SK-N-SH treated with all-trans-retinoic acid at 6 μM for 48 hours (cell line): ENCODE measurements at regions not wholly inside any gene's neighbourhood (a gene's known extent, or its start where the extent isn't known, plus 50 kb on each side); places are given as distances from the start of the nearest gene placed in this dataset.

ENCODE experiments used
- ATAC-seq: fragments of 200-7000 bp; cut with Tn5 transposase; 3 replicates; pipeline ENCODE4 v1.9.1; 2020; ENCODE audit warnings: mild to moderate bottlenecking, moderate library complexity
- ARNTL ChIP-seq: fragments of 450-650 bp; formaldehyde crosslinking; IDR thresholded peaks from 2 replicates; pipeline ENCODE4 v1.5.0; 2020; ENCODE audit warnings: low read depth, mild to moderate bottlenecking, moderate library complexity, borderline replicate concordance
- BACH2 ChIP-seq: fragments of 250-450 bp; sonication (Bioruptor Pico); IDR thresholded peaks from 2 replicates; pipeline ENCODE4 v1.9.0; 2021; ENCODE audit warnings: mild to moderate bottlenecking, borderline replicate concordance
- CREB5 ChIP-seq: fragments of 250-450 bp; sonication (Bioruptor Pico); IDR thresholded peaks from 2 replicates; pipeline ENCODE4 v1.5.1; 2020; ENCODE audit warnings: low read depth, mild to moderate bottlenecking, moderate library complexity
- CSDC2 ChIP-seq: fragments of 250-450 bp; sonication (Bioruptor Pico); IDR thresholded peaks from 2 replicates; pipeline ENCODE4 v1.5.0; 2020; ENCODE audit warnings: mild to moderate bottlenecking, moderate library complexity
- ESRRG ChIP-seq: fragments of 250-450 bp; sonication (Bioruptor Pico); IDR thresholded peaks from 2 replicates; pipeline ENCODE4 v1.6.1; 2021; ENCODE audit warnings: mild to moderate bottlenecking
- GLIS3 ChIP-seq: fragments of 250-450 bp; sonication (Bioruptor Pico); IDR thresholded peaks from 2 replicates; pipeline ENCODE4 v1.5.0; 2020; ENCODE audit warnings: mild to moderate bottlenecking, moderate library complexity
- ISL1 ChIP-seq: fragments of 250-450 bp; sonication (Bioruptor Pico); IDR thresholded peaks from 2 replicates; pipeline ENCODE4 v2.1.2; 2022; ENCODE audit warnings: mild to moderate bottlenecking, moderate library complexity
- OSR1 ChIP-seq: fragments of 250-450 bp; sonication (Bioruptor Pico); IDR thresholded peaks from 2 replicates; pipeline ENCODE4 v1.8.0; 2022; ENCODE audit warnings: moderate library complexity, mild to moderate bottlenecking, inconsistent platforms
- POU6F1 ChIP-seq: fragments of 250-450 bp; sonication (Bioruptor Pico); IDR thresholded peaks from 2 replicates; pipeline ENCODE4 v1.8.0; 2021; ENCODE audit warnings: low read depth, mild to moderate bottlenecking, moderate library complexity, borderline replicate concordance
- PPARA ChIP-seq: fragments of 250-450 bp; sonication (Bioruptor Pico); IDR thresholded peaks from 2 replicates; pipeline ENCODE4 v1.5.0; 2020; ENCODE audit warnings: mild to moderate bottlenecking, borderline replicate concordance
- SNAI2 ChIP-seq: fragments of 250-450 bp; sonication (Bioruptor Pico); IDR thresholded peaks from 2 replicates; pipeline ENCODE4 v1.5.0; 2020; ENCODE audit warnings: mild to moderate bottlenecking, moderate library complexity
- TCF4 ChIP-seq: fragments of 250-450 bp; sonication (Bioruptor Pico); IDR thresholded peaks from 2 replicates; pipeline ENCODE4 v1.8.0; 2021; ENCODE audit warnings: mild to moderate bottlenecking, moderate library complexity, borderline replicate concordance
- TOX ChIP-seq: fragments of 250-450 bp; sonication (Bioruptor Pico); IDR thresholded peaks from 2 replicates; pipeline ENCODE4 v1.8.0; 2021; ENCODE audit warnings: mild to moderate bottlenecking, moderate library complexity, borderline replicate concordance
- ZC3H10 ChIP-seq: fragments of 250-450 bp; sonication (Bioruptor Pico); IDR thresholded peaks from 2 replicates; pipeline ENCODE4 v1.5.1; 2021; ENCODE audit warnings: mild to moderate bottlenecking, moderate library complexity
- ZFP3 ChIP-seq: fragments of 250-450 bp; sonication (Bioruptor Pico); IDR thresholded peaks from 2 replicates; pipeline ENCODE4 v1.5.0; 2020; ENCODE audit warnings: mild to moderate bottlenecking, moderate library complexity
- ZFP30 ChIP-seq: fragments of 450-650 bp; formaldehyde crosslinking; IDR thresholded peaks from 2 replicates; pipeline ENCODE4 v1.5.0; 2022; ENCODE audit warnings: mild to moderate bottlenecking, moderate library complexity
- ZNF565 ChIP-seq: fragments of 450-650 bp; formaldehyde crosslinking; conservative IDR thresholded peaks from 2 replicates; pipeline ENCODE4 v1.5.0; 2020; ENCODE audit warnings: low read depth, mild to moderate bottlenecking, moderate library complexity
- ZNF70 ChIP-seq: fragments of 450-650 bp; formaldehyde crosslinking; IDR thresholded peaks from 2 replicates; pipeline ENCODE4 v1.5.0; 2020; ENCODE audit warnings: mild to moderate bottlenecking, moderate library complexity
- ZNF8 ChIP-seq: fragments of 450-650 bp; formaldehyde crosslinking; IDR thresholded peaks from 2 replicates; pipeline ENCODE4 v1.5.0; 2020; ENCODE audit warnings: mild to moderate bottlenecking, moderate library complexity
- TF ChIP-seq, protein P1 (sequence below): fragments of 250-450 bp; sonication (Bioruptor Pico); IDR thresholded peaks from 2 replicates; pipeline ENCODE4 v1.8.0; 2020; ENCODE audit warnings: mild to moderate bottlenecking, moderate library complexity, borderline replicate concordance
- TF ChIP-seq, protein P2 (sequence below): fragments of 250-450 bp; sonication (Bioruptor Pico); IDR thresholded peaks from 2 replicates; pipeline ENCODE4 v1.5.1; 2021; ENCODE audit warnings: mild to moderate bottlenecking, moderate library complexity
- TF ChIP-seq, protein P3 (sequence below): fragments of 250-450 bp; sonication (Bioruptor Pico); IDR thresholded peaks from 2 replicates; pipeline ENCODE4 v1.5.0; 2020; ENCODE audit warnings: mild to moderate bottlenecking, moderate library complexity

DNA sequence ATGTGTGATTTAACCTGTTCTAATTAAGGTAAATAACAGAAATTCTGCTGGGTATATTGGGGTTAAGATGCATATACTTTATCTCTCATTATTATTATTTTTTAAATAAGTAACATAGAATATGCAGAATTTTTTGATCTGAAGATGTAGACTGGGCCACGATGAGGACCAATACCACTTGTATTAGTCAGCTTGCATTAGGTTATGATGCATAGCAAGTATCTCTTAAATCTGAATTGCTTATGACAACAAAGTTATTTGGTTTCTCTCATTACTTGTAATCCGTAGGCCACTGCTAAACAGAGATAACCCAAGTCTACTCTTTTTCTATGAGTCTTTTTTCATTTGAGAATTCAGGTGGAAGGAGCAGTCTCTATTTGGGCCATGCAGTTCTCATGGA, 145.5 kb upstream of the NOVA1 start (continued):
- TF ChIP-seq, protein P1, sequence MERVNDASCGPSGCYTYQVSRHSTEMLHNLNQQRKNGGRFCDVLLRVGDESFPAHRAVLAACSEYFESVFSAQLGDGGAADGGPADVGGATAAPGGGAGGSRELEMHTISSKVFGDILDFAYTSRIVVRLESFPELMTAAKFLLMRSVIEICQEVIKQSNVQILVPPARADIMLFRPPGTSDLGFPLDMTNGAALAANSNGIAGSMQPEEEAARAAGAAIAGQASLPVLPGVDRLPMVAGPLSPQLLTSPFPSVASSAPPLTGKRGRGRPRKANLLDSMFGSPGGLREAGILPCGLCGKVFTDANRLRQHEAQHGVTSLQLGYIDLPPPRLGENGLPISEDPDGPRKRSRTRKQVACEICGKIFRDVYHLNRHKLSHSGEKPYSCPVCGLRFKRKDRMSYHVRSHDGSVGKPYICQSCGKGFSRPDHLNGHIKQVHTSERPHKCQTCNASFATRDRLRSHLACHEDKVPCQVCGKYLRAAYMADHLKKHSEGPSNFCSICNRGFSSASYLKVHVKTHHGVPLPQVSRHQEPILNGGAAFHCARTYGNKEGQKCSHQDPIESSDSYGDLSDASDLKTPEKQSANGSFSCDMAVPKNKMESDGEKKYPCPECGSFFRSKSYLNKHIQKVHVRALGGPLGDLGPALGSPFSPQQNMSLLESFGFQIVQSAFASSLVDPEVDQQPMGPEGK (CRISPR knock-in tag), result no peak

GRCh38 chr14:26744903-26745302, 147.1 kb upstream of the NOVA1 start:
- no peak for TF ChIP-seq OSR1 (CRISPR knock-in tag)
- TF ChIP-seq TOX (CRISPR knock-in tag), result no peak
- no peak for TF ChIP-seq ESRRG (CRISPR knock-in tag)
- no peak for TF ChIP-seq ZNF8
- no peak for TF ChIP-seq POU6F1 (CRISPR knock-in tag)
- TF ChIP-seq ZFP3, result no peak
- TF ChIP-seq ZNF565 (CRISPR knock-in tag), result no peak
- TF ChIP-seq ISL1 (CRISPR knock-in tag), result no peak
- no peak for TF ChIP-seq CREB5 (CRISPR knock-in tag)
- TF ChIP-seq, protein P2, sequence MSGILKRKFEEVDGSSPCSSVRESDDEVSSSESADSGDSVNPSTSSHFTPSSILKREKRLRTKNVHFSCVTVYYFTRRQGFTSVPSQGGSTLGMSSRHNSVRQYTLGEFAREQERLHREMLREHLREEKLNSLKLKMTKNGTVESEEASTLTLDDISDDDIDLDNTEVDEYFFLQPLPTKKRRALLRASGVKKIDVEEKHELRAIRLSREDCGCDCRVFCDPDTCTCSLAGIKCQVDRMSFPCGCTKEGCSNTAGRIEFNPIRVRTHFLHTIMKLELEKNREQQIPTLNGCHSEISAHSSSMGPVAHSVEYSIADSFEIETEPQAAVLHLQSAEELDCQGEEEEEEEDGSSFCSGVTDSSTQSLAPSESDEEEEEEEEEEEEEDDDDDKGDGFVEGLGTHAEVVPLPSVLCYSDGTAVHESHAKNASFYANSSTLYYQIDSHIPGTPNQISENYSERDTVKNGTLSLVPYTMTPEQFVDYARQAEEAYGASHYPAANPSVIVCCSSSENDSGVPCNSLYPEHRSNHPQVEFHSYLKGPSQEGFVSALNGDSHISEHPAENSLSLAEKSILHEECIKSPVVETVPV (CRISPR knock-in tag), result no peak
- ATAC-seq, result no peak

DNA sequence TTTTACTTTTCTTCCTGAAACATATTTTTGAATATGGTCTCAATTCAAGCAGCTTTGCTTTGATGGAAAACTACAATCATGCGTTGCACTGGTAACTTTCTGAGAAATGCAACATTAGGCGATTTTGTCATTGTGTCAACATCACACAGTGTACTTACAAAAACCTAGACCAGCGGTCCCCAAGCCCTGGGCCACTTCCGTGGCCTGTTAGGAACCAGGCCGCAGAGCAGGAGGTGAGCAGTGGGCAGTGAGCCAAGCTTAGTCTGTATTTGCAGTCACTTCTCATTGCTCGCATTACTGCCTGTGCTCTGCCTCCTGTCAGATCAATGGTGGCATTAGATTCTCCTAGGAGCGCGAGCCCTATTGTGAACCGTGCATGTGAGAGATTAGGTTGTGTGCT, 163.7 kb upstream of the NOVA1 start:
- ATAC-seq, result no peak
- TF ChIP-seq, protein P2 (CRISPR knock-in tag), result no peak
- no peak for TF ChIP-seq ARNTL (CRISPR knock-in tag)
- TF ChIP-seq ZNF565 (CRISPR knock-in tag), result no peak
- TF ChIP-seq PPARA (CRISPR knock-in tag), result no peak
- no peak for TF ChIP-seq CSDC2
- TF ChIP-seq ZFP3, result no peak
- TF ChIP-seq ZNF8, result no peak
- TF ChIP-seq GLIS3 (CRISPR knock-in tag), result no peak
- TF ChIP-seq ZNF70 (CRISPR knock-in tag), result no peak
- TF ChIP-seq BACH2 (CRISPR knock-in tag), result no peak
- TF ChIP-seq ISL1 (CRISPR knock-in tag), result no peak
- TF ChIP-seq TOX (CRISPR knock-in tag), result no peak
- TF ChIP-seq TCF4 (CRISPR knock-in tag), result no peak
- TF ChIP-seq CREB5 (CRISPR knock-in tag), result no peak
- TF ChIP-seq ZFP30, result no peak
- no peak for TF ChIP-seq ESRRG (CRISPR knock-in tag)
- TF ChIP-seq ZC3H10, result no peak
- TF ChIP-seq, protein P1 (CRISPR knock-in tag), result no peak
- TF ChIP-seq, protein P3, sequence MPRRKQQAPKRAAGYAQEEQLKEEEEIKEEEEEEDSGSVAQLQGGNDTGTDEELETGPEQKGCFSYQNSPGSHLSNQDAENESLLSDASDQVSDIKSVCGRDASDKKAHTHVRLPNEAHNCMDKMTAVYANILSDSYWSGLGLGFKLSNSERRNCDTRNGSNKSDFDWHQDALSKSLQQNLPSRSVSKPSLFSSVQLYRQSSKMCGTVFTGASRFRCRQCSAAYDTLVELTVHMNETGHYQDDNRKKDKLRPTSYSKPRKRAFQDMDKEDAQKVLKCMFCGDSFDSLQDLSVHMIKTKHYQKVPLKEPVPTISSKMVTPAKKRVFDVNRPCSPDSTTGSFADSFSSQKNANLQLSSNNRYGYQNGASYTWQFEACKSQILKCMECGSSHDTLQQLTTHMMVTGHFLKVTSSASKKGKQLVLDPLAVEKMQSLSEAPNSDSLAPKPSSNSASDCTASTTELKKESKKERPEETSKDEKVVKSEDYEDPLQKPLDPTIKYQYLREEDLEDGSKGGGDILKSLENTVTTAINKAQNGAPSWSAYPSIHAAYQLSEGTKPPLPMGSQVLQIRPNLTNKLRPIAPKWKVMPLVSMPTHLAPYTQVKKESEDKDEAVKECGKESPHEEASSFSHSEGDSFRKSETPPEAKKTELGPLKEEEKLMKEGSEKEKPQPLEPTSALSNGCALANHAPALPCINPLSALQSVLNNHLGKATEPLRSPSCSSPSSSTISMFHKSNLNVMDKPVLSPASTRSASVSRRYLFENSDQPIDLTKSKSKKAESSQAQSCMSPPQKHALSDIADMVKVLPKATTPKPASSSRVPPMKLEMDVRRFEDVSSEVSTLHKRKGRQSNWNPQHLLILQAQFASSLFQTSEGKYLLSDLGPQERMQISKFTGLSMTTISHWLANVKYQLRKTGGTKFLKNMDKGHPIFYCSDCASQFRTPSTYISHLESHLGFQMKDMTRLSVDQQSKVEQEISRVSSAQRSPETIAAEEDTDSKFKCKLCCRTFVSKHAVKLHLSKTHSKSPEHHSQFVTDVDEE (CRISPR knock-in tag), result no peak
- no peak for TF ChIP-seq SNAI2
- TF ChIP-seq, all 23 proteins: peak for 0
